Muscle layer of colon (tissue), 2 donors: ENCODE measurements at regions not wholly inside any gene's neighbourhood (a gene's known extent, or its start where the extent isn't known, plus 50 kb on each side); places are given as distances from the start of the nearest gene placed in this dataset.

Experiments used
- H3K27ac ChIP-seq: one replicate; pipeline ENCODE4 v1.7.0; 2013; ENCODE audit warnings: low read depth, mild to moderate bottlenecking, low read length, moderate library complexity
- H3K27me3 ChIP-seq, 2 donors: one replicate each; pipeline ENCODE4 v1.7.0; 2013; ENCODE audit warnings: low read length in 2 of 2, mild to moderate bottlenecking in 2 of 2; ENCODE audit not compliant: insufficient read depth in 2 of 2, control insufficient read depth in 1 of 2
- H3K36me3 ChIP-seq: one replicate; pipeline ENCODE4 v1.7.0; 2013; ENCODE audit warnings: mild to moderate bottlenecking, low read length; ENCODE audit not compliant: insufficient read depth
- H3K4me1 ChIP-seq: one replicate; pipeline ENCODE4 v1.7.0; 2013; ENCODE audit warnings: mild to moderate bottlenecking, low read length; ENCODE audit not compliant: insufficient read depth
- H3K4me3 ChIP-seq, 2 donors: one replicate each; pipeline ENCODE4 v1.7.0; 2013; ENCODE audit warnings: low read length in 2 of 2, low read depth in 1 of 2, mild to moderate bottlenecking in 1 of 2, moderate library complexity in 1 of 2
- H3K9ac ChIP-seq: one replicate; pipeline ENCODE4 v1.7.0; 2013; ENCODE audit warnings: low read length
- H3K9me3 ChIP-seq: one replicate; pipeline ENCODE4 v1.7.0; 2013; ENCODE audit warnings: mild to moderate bottlenecking, low read length
- donor health status: abdominal sarcoma.
- donor health status: Adenocarcinoma of cecum.

- Histone ChIP-seq H3K4me1 (peaks cover 15% of the 10 kb centered on the region), H3K4me3 (no peak overlapping the region), H3K9me3 (no peaks in the 10 kb centered on the region), H3K27ac (no peak overlapping the region), H3K27me3 (no peaks in the 10 kb centered on the region), H3K36me3 (no peaks in the 10 kb centered on the region), H3K9ac (no peak overlapping the region)
These were observed 182.8 kb upstream of the NRIP1 start for GRCh38 chr21:15247613-15248012.

DNA sequence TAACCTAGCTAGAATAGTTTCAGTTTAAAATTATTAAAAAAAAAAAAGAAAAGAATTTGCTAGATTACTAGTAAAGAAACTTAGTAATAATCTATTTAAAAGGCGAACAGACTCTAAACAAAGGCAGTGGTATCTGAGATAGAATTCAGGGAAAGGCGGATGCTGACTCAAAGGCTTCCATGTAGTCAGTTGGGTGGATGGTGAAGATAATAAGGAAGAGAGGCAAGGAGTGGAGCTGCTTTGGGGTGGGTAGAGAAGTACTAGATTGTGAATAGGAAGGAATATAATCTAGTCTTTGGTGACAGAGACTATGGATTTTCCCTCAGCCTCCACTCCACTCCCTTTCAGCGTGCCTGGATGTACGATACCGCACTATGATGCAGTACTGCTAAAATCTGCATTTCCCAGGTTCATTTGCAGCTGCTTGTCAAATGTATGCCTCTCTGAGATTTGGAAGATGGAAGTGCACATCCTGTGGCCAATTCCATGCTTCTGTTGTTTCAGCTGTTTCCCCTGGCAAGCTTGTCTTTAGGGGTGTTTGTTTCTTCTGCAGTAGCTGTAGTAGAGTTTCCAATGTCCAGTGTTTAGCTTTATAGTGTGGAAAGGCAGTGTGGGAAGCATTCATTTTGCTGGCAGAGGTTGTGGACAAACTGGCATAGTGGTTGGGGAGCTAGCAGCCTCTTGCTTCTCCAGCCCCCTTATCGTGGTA lies 184.6 kb upstream of the NRIP1 start:
- peaks cover 15% of the 10 kb centered on the region for H3K4me1 ChIP-seq
- H3K27me3 ChIP-seq, result no peaks in the 10 kb centered on the region
- no peaks in the 10 kb centered on the region for H3K9me3 ChIP-seq
- no peak overlapping the region for H3K27ac ChIP-seq
- H3K36me3 ChIP-seq, result no peaks in the 10 kb centered on the region
- no peak overlapping the region for H3K9ac ChIP-seq
- no peak overlapping the region for H3K4me3 ChIP-seq

GRCh38 chr21:15250384-15250783 lies 185.6 kb upstream of the NRIP1 start:
- H3K9me3 ChIP-seq, result no peaks in the 10 kb centered on the region
- no peaks in the 10 kb centered on the region for H3K27me3 ChIP-seq
- H3K4me1 ChIP-seq, result peaks cover 15% of the 10 kb centered on the region
- no peak overlapping the region for H3K27ac ChIP-seq
- no peak overlapping the region for H3K9ac ChIP-seq
- no peak overlapping the region for H3K4me3 ChIP-seq
- H3K36me3 ChIP-seq, result no peaks in the 10 kb centered on the region

DNA sequence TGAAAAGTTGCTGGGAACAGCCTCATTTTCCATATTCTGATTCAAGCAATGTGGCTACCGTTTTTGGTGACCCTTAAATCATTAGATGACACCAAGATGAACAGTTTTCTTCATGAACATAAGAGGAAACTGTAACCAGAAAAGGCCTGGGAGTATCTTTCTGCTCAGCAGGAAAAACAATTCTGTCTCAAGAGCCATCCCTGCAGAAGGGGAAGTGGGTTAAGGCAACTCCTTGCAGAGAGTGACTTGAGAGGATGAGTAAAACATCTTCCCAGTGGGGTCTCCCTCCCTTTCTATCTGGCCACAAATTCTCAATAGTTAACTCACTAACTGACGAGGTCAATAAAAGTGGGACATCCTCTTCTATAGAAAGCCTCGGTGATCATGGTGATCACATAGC lies 187.6 kb upstream of the NRIP1 start:
- Histone ChIP-seq H3K27me3 (no peaks in the 10 kb centered on the region), H3K9ac (no peak overlapping the region), H3K4me1 (peaks cover 7% of the 10 kb centered on the region), H3K36me3 (no peaks in the 10 kb centered on the region), H3K9me3 (no peaks in the 10 kb centered on the region), H3K4me3 (peak overlapping the region in 1 of 2 donors; percentile 31), H3K27ac (no peak overlapping the region)

DNA sequence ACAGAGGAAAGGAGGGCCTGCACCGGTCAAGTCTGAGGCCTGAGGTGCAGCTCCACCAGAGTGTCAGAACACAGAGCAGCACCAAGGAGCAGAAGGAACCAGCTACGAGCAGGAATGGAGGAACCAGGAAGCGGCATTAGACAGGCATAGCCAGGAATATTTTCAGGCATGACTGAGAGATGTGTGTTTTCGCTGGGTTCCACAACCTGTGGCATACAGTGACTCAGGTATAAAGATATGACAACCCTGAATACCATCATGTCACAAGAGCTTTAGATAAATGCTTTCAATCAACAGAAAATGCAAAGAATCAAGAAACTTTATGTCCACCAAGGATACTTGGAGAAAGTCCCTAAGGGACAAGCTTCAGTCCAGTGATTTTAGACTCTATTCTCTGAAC lies 189.3 kb upstream of the NRIP1 start:
- H3K9ac ChIP-seq, result no peak overlapping the region
- H3K27me3 ChIP-seq, result no peaks in the 10 kb centered on the region
- no peaks in the 10 kb centered on the region for H3K36me3 ChIP-seq
- no peak overlapping the region for H3K27ac ChIP-seq
- H3K4me3 ChIP-seq, result no peak overlapping the region
- H3K9me3 ChIP-seq, result no peaks in the 10 kb centered on the region
- peaks cover 7% of the 10 kb centered on the region for H3K4me1 ChIP-seq

- Histone ChIP-seq H3K27ac (no peak overlapping the region), H3K9ac (no peak overlapping the region), H3K4me3 (no peak overlapping the region), H3K9me3 (no peaks in the 10 kb centered on the region), H3K36me3 (no peaks in the 10 kb centered on the region), H3K4me1 (peaks cover 7% of the 10 kb centered on the region), H3K27me3 (no peaks in the 10 kb centered on the region)
These were observed 190.5 kb upstream of the NRIP1 start for GRCh38 chr21:15255261-15255660.

- Histone ChIP-seq H3K27me3 (no peaks in the 10 kb centered on the region), H3K4me1 (peaks cover 7% of the 10 kb centered on the region), H3K4me3 (no peak overlapping the region), H3K36me3 (no peaks in the 10 kb centered on the region), H3K9me3 (no peaks in the 10 kb centered on the region), H3K27ac (no peak overlapping the region), H3K9ac (no peak overlapping the region)
These were observed 191.0 kb upstream of the NRIP1 start for GRCh38 chr21:15255763-15256162.

DNA sequence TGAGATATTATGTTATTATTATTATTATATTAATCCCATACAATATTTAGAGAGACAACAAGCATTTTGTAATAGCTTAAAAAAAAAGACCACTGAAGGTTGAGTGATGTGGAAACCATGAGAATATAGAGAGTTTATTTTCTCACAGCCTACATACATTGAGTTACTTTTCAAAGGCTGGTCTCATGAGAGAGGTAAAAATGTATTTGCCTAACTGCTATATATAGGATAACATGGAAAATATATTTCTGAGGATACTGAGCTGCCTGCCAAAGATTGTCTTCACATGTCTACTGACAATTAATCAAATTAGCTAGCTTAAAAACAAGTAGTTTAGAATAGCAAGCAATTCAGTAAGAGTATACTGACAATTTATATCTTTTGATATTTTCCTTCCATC lies 192.2 kb upstream of the NRIP1 start:
- H3K4me3 ChIP-seq, result no peak overlapping the region
- no peak overlapping the region for H3K9ac ChIP-seq
- H3K9me3 ChIP-seq, result no peaks in the 10 kb centered on the region
- no peaks in the 10 kb centered on the region for H3K36me3 ChIP-seq
- H3K27me3 ChIP-seq, result no peaks in the 10 kb centered on the region
- no peak overlapping the region for H3K27ac ChIP-seq
- H3K4me1 ChIP-seq, result peaks cover 1% of the 10 kb centered on the region

GRCh38 chr21:15257646-15258045 lies 192.8 kb upstream of the NRIP1 start:
- Histone ChIP-seq H3K9me3 (no peaks in the 10 kb centered on the region), H3K27me3 (no peaks in the 10 kb centered on the region), H3K36me3 (no peaks in the 10 kb centered on the region), H3K4me1 (no peaks in the 10 kb centered on the region), H3K27ac (no peak overlapping the region), H3K9ac (no peak overlapping the region), H3K4me3 (no peak overlapping the region)

- H3K4me1 ChIP-seq, result no peaks in the 10 kb centered on the region
- no peak overlapping the region for H3K27ac ChIP-seq
- H3K36me3 ChIP-seq, result no peaks in the 10 kb centered on the region
- no peak overlapping the region for H3K9ac ChIP-seq
- H3K9me3 ChIP-seq, result no peaks in the 10 kb centered on the region
- no peaks in the 10 kb centered on the region for H3K27me3 ChIP-seq
- H3K4me3 ChIP-seq, result no peak overlapping the region
These were observed 195.0 kb upstream of the NRIP1 start for GRCh38 chr21:15259824-15260223.

- H3K9ac ChIP-seq, result no peak overlapping the region
These were observed 195.8 kb upstream of the NRIP1 start for GRCh38 chr21:15260604-15261003.

GRCh38 chr21:15264084-15264665 lies 199.4 kb upstream of the NRIP1 start:
- Histone ChIP-seq H3K27ac (no peak overlapping the region), H3K4me3 (no peak overlapping the region), H3K36me3 (no peaks in the 10 kb centered on the region), H3K27me3 (no peaks in the 10 kb centered on the region), H3K9me3 (no peaks in the 10 kb centered on the region), H3K4me1 (no peaks in the 10 kb centered on the region), H3K9ac (no peak overlapping the region)

More at GRCh38 chr21:15260604-15261003, 195.8 kb upstream of the NRIP1 start:
- H3K4me1 ChIP-seq, result no peaks in the 10 kb centered on the region
- H3K27me3 ChIP-seq, result no peaks in the 10 kb centered on the region
- H3K9me3 ChIP-seq, result no peaks in the 10 kb centered on the region
- H3K36me3 ChIP-seq, result no peaks in the 10 kb centered on the region
- H3K27ac ChIP-seq, result no peak overlapping the region
- no peak overlapping the region for H3K4me3 ChIP-seq
